ENCODE measurements at regions not wholly inside any gene's neighbourhood (a gene's known extent, or its start where the extent isn't known, plus 50 kb on each side); places are given as distances from the start of the nearest gene placed in this dataset.

- TF ChIP-seq, protein P1, sequence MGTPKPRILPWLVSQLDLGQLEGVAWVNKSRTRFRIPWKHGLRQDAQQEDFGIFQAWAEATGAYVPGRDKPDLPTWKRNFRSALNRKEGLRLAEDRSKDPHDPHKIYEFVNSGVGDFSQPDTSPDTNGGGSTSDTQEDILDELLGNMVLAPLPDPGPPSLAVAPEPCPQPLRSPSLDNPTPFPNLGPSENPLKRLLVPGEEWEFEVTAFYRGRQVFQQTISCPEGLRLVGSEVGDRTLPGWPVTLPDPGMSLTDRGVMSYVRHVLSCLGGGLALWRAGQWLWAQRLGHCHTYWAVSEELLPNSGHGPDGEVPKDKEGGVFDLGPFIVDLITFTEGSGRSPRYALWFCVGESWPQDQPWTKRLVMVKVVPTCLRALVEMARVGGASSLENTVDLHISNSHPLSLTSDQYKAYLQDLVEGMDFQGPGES (IDR thresholded peaks at IDR 0.05; ENCODE audit: low read depth, low read length), result no peak
- TF ChIP-seq RXRA (IDR thresholded peaks at IDR 0.05; ENCODE audit: borderline replicate concordance, low read depth), result no peak
- TF ChIP-seq, protein P2, sequence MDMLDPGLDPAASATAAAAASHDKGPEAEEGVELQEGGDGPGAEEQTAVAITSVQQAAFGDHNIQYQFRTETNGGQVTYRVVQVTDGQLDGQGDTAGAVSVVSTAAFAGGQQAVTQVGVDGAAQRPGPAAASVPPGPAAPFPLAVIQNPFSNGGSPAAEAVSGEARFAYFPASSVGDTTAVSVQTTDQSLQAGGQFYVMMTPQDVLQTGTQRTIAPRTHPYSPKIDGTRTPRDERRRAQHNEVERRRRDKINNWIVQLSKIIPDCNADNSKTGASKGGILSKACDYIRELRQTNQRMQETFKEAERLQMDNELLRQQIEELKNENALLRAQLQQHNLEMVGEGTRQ (IDR thresholded peaks at IDR 0.05; ENCODE audit: borderline replicate concordance, low read depth, low read length), result no peak
- TF ChIP-seq, protein P3, sequence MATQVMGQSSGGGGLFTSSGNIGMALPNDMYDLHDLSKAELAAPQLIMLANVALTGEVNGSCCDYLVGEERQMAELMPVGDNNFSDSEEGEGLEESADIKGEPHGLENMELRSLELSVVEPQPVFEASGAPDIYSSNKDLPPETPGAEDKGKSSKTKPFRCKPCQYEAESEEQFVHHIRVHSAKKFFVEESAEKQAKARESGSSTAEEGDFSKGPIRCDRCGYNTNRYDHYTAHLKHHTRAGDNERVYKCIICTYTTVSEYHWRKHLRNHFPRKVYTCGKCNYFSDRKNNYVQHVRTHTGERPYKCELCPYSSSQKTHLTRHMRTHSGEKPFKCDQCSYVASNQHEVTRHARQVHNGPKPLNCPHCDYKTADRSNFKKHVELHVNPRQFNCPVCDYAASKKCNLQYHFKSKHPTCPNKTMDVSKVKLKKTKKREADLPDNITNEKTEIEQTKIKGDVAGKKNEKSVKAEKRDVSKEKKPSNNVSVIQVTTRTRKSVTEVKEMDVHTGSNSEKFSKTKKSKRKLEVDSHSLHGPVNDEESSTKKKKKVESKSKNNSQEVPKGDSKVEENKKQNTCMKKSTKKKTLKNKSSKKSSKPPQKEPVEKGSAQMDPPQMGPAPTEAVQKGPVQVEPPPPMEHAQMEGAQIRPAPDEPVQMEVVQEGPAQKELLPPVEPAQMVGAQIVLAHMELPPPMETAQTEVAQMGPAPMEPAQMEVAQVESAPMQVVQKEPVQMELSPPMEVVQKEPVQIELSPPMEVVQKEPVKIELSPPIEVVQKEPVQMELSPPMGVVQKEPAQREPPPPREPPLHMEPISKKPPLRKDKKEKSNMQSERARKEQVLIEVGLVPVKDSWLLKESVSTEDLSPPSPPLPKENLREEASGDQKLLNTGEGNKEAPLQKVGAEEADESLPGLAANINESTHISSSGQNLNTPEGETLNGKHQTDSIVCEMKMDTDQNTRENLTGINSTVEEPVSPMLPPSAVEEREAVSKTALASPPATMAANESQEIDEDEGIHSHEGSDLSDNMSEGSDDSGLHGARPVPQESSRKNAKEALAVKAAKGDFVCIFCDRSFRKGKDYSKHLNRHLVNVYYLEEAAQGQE (IDR thresholded peaks at IDR 0.05; ENCODE audit: low read depth, low read length), result no peak
Measured at GRCh38 chr10:133027482-133027881, 60.2 kb upstream of the ADGRA1 start.

All from SK-N-SH (cell line).